Natural killer cell (primary cell): ENCODE measurements at regions not wholly inside any gene's neighbourhood (a gene's known extent, or its start where the extent isn't known, plus 50 kb on each side); places are given as distances from the start of the nearest gene placed in this dataset.

Experiments
- ATAC-seq, 3 donors: fragments of 150-1000 bp in 2 of 3; fragments of 200-7000 bp in 1 of 3; cut with Tn5 transposase; 1 replicate in 1 of 3; 2 replicates in 2 of 3; pipeline ENCODE4 v1.10.0; 2021; ENCODE audit warnings: mild to moderate bottlenecking in 2 of 3, moderate library complexity in 2 of 3
- DNase-seq, 2 donors: peaks; one replicate each; pipeline versions ENCODE4 v3.0.0 to v3.0.0-alpha.2; 2013 to 2021; ENCODE audit warnings: mixed read lengths in 1 of 2
- H3K27ac ChIP-seq: one replicate; pipeline ENCODE4 v1.5.1; 2013; ENCODE audit warnings: mild to moderate bottlenecking, low read length
- H3K27me3 ChIP-seq: one replicate; pipeline ENCODE4 v1.6.1; 2013; ENCODE audit warnings: low read length; ENCODE audit not compliant: control insufficient read depth, insufficient read depth
- H3K36me3 ChIP-seq: one replicate; pipeline ENCODE4 v1.6.1; 2013; ENCODE audit warnings: low read length; ENCODE audit not compliant: control insufficient read depth, insufficient read depth
- H3K4me1 ChIP-seq: one replicate; pipeline ENCODE4 v1.6.1; 2013; ENCODE audit warnings: low read length; ENCODE audit not compliant: control insufficient read depth, insufficient read depth
- H3K4me3 ChIP-seq: one replicate; pipeline ENCODE4 v1.5.1; 2013; ENCODE audit warnings: low read length
- H3K9me3 ChIP-seq: one replicate; pipeline ENCODE4 v1.6.1; 2013; ENCODE audit warnings: low read length; ENCODE audit not compliant: control insufficient read depth, insufficient read depth
- H3K27ac Mint-ChIP-seq, 2 donors: one replicate each; pipeline ENCODE4 v1.8.0; 2022; ENCODE audit warnings: mild to moderate bottlenecking in 2 of 2, mixed read lengths in 2 of 2, moderate library complexity in 1 of 2
- H3K27me3 Mint-ChIP-seq, 2 donors: one replicate each; pipeline ENCODE4 v1.8.0; 2022; ENCODE audit warnings: low read depth in 2 of 2, mixed read lengths in 2 of 2
- H3K36me3 Mint-ChIP-seq: one replicate; pipeline ENCODE4 v1.8.0; 2022; ENCODE audit warnings: mixed read lengths
- H3K4me1 Mint-ChIP-seq, 2 donors: one replicate each; pipeline ENCODE4 v1.8.0; 2022; ENCODE audit warnings: mixed read lengths in 2 of 2
- H3K4me3 Mint-ChIP-seq: one replicate; pipeline ENCODE4 v1.8.0; 2022; ENCODE audit warnings: mild to moderate bottlenecking, moderate library complexity, mixed read lengths
- H3K9me3 Mint-ChIP-seq, 2 donors: one replicate each; pipeline ENCODE4 v1.8.0; 2022; ENCODE audit warnings: mixed read lengths in 2 of 2
- WGBS: methylation state at CpG from one replicate; pipeline ENCODE4 v1.1.7; 2013; ENCODE audit warnings: missing lambda C conversion rate; ENCODE audit not compliant: insufficient coverage; 5-methylcytosine and 5-hydroxymethylcytosine counted together
- intact Hi-C: fragments of 100-400 bp; cut with micrococcal nuclease; formaldehyde crosslinking; loops from one replicate; pipeline ENCODE4 v1.14.2; 2022
- TF ChIP-seq, protein P1 (sequence below): fragments of 200-600 bp; IDR thresholded peaks from one replicate; pipeline ENCODE4 v1.8.0; 2022; ENCODE audit warnings: antibody characterized with exemption

DNA sequence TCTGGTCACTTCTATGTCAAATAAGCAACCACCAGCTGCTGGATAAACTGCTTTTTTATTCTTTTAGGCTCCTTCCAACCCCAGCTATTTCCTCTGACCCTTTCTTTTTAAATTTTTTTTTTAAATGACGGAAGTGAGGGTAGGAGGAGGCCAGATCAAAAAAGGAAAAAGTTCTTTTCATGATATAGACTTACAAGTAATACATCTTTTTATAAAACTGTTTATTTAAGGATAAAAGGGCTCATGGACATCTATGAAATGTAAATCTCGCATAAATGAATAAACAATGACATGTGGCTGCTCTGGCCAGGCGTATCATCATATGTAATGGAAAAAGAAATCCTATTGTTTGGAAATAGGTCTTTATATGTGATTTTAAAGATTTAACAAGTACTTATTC lies 169.0 kb upstream of the ATP2B1 start:
- DNase-seq (no peak), ATAC-seq (no peak)
- no peaks in the 10 kb centered on the region for H3K9me3 ChIP-seq
- H3K27ac ChIP-seq, result no peak overlapping the region
- H3K9me3 Mint-ChIP-seq, result no peaks in the 10 kb centered on the region
- no peaks in the 10 kb centered on the region for H3K27me3 ChIP-seq
- TF ChIP-seq, protein P1, sequence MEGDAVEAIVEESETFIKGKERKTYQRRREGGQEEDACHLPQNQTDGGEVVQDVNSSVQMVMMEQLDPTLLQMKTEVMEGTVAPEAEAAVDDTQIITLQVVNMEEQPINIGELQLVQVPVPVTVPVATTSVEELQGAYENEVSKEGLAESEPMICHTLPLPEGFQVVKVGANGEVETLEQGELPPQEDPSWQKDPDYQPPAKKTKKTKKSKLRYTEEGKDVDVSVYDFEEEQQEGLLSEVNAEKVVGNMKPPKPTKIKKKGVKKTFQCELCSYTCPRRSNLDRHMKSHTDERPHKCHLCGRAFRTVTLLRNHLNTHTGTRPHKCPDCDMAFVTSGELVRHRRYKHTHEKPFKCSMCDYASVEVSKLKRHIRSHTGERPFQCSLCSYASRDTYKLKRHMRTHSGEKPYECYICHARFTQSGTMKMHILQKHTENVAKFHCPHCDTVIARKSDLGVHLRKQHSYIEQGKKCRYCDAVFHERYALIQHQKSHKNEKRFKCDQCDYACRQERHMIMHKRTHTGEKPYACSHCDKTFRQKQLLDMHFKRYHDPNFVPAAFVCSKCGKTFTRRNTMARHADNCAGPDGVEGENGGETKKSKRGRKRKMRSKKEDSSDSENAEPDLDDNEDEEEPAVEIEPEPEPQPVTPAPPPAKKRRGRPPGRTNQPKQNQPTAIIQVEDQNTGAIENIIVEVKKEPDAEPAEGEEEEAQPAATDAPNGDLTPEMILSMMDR, result no peak
- no peak overlapping the region for H3K4me3 Mint-ChIP-seq
- H3K27me3 Mint-ChIP-seq, result no peaks in the 10 kb centered on the region
- no peak overlapping the region for H3K27ac Mint-ChIP-seq
- H3K4me1 ChIP-seq, result peaks cover 16% of the 10 kb centered on the region
- peaks cover 33 to 40% of the 10 kb centered on the region in 2 donors for H3K4me1 Mint-ChIP-seq
- no peak overlapping the region for H3K4me3 ChIP-seq
- intact Hi-C loops, result no loop called here
- no peaks in the 10 kb centered on the region for H3K36me3 ChIP-seq
- whole genome bisulfite sequencing, result 95% methylated on average over 2 of the region's 3 CpGs
- H3K36me3 Mint-ChIP-seq, result no peaks in the 10 kb centered on the region

DNA sequence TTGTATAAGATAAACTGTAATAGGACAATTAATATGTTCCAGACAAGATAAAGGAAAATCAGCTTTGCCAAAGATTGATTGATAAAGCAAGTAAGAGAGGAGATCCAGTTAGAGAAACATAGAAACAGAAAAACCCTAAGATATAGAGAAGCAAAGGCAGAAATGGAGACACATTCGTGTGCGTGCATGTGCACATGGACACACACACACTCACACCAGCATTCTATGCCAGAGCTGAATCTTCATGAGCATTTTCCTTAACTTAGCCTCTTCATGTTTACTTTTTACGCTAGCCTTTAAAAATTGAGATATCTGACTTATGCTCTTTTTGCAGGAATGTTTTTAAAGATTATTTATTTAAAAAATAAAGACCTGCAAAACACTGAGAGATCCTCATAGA lies 168.5 kb upstream of the ATP2B1 start:
- Histone ChIP-seq H3K4me3 (no peak overlapping the region), H3K36me3 (no peaks in the 10 kb centered on the region), H3K27me3 (no peaks in the 10 kb centered on the region), H3K27ac (no peak overlapping the region), H3K4me1 (peaks cover 15% of the 10 kb centered on the region), H3K9me3 (no peaks in the 10 kb centered on the region)
- intact Hi-C loops, result no loop called here
- TF ChIP-seq, protein P1, result no peak
- H3K27ac Mint-ChIP-seq, result no peak overlapping the region
- no peaks in the 10 kb centered on the region for H3K36me3 Mint-ChIP-seq
- H3K4me1 Mint-ChIP-seq, result peaks cover 30 to 39% of the 10 kb centered on the region in 2 donors
- no peaks in the 10 kb centered on the region for H3K9me3 Mint-ChIP-seq
- H3K27me3 Mint-ChIP-seq, result no peaks in the 10 kb centered on the region
- DNase-seq (no peak), ATAC-seq (no peak)
- H3K4me3 Mint-ChIP-seq, result no peak overlapping the region
- WGBS, result 93% methylated on average over 2 of the region's 3 CpGs

DNA sequence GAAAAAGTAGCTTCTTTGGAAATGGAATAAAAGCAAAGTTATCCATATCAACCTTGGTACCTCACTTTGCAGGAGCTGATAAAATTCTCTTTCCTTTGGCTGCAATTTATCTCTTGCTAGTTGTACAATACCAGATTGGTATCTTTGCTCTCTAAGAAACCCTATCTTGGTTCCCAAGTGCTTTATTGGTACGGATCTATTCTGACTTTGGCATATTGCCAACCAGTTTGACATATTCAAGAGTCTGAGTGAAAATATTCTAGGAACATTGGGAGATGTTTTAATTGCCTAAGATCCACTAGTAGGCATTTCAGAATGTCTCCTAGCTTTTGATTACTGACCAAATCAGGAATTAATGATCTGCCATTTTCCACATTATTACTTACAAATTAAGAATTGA lies 167.2 kb upstream of the ATP2B1 start:
- Histone ChIP-seq H3K9me3 (no peaks in the 10 kb centered on the region), H3K27me3 (no peaks in the 10 kb centered on the region), H3K4me1 (peaks cover 5% of the 10 kb centered on the region), H3K36me3 (no peaks in the 10 kb centered on the region), H3K4me3 (no peak overlapping the region), H3K27ac (no peak overlapping the region)
- DNase-seq, result no peak
- Mint-ChIP-seq H3K9me3 (no peaks in the 10 kb centered on the region), H3K4me1 (peaks cover 17 to 25% of the 10 kb centered on the region in 2 donors), H3K27ac (no peak overlapping the region), H3K27me3 (no peaks in the 10 kb centered on the region), H3K36me3 (no peaks in the 10 kb centered on the region), H3K4me3 (no peak overlapping the region)
- TF ChIP-seq, protein P1, result no peak
- 92% methylated on average over 1 of the region's 1 CpG for WGBS
- intact Hi-C loops, result no loop called here
- no peak for ATAC-seq

DNA sequence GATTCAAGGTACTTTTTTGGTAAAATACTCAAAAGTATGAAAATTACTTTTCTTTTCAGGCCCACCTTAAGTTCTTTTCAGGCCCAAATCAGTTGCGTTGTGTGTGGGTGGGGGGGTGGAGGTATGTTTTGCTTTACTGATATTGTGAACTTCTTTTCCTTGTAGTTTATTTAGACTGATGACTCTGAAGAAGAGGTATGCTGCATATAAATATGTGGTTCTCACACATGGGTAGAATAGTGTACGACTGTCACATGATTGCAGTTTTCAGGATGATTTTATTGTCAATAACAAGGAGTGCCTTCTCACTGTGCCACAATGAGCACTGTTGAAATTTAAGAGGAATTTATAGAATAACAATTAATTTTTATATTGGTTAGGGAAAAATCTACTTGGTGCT lies 166.6 kb upstream of the ATP2B1 start:
- Histone ChIP-seq H3K9me3 (no peaks in the 10 kb centered on the region), H3K4me1 (no peaks in the 10 kb centered on the region), H3K27ac (no peak overlapping the region), H3K4me3 (no peak overlapping the region), H3K36me3 (no peaks in the 10 kb centered on the region), H3K27me3 (no peaks in the 10 kb centered on the region)
- WGBS, result 58% methylated on average over 2 of the region's 2 CpGs
- TF ChIP-seq, protein P1, result no peak
- ATAC-seq (no peak), DNase-seq (no peak)
- Mint-ChIP-seq H3K9me3 (peaks cover 0 to 2% of the 10 kb centered on the region in 2 donors), H3K4me1 (peaks cover 11 to 20% of the 10 kb centered on the region in 2 donors), H3K36me3 (no peaks in the 10 kb centered on the region), H3K27me3 (no peaks in the 10 kb centered on the region), H3K27ac (no peak overlapping the region), H3K4me3 (no peak overlapping the region)
- intact Hi-C loops, result no loop called here
